Uterus (tissue), 3 donors: ENCODE measurements at regions not wholly inside any gene's neighbourhood (a gene's known extent, or its start where the extent isn't known, plus 50 kb on each side); places are given as distances from the start of the nearest gene placed in this dataset.

Experiments used
- DNase-seq, 2 donors: peaks; one replicate each; pipeline ENCODE4 v3.0.0-alpha.2; 2019 to 2020
- H3K27ac ChIP-seq, 2 donors: fragments of 200-600 bp; sonication (generic); 1 replicate in 1 of 2; 2 replicates in 1 of 2; pipeline ENCODE4 v1.5.1; 2016 to 2018
- H3K27me3 ChIP-seq, 2 donors: fragments of 200-600 bp; sonication (generic); one replicate each; pipeline ENCODE4 v1.5.1; 2018 to 2019; ENCODE audit warnings: control low read depth in 1 of 2
- H3K36me3 ChIP-seq, 2 donors: fragments of 200-600 bp; sonication (generic); one replicate each; pipeline ENCODE4 v1.5.1; 2019; ENCODE audit warnings: control low read depth in 1 of 2
- H3K4me1 ChIP-seq, 2 donors: fragments of 200-600 bp; sonication (generic); one replicate each; pipeline ENCODE4 v1.5.1; 2018 to 2019; ENCODE audit warnings: control low read depth in 1 of 2
- H3K4me3 ChIP-seq, 2 donors: fragments of 200-600 bp; sonication (generic); 1 replicate in 1 of 2; 2 replicates in 1 of 2; pipeline ENCODE4 v1.5.1; 2018 to 2019; ENCODE audit warnings: mild to moderate bottlenecking in 1 of 2
- H3K9me3 ChIP-seq, 2 donors: fragments of 200-600 bp; sonication (generic); one replicate each; pipeline ENCODE4 v1.5.1; 2019; ENCODE audit warnings: control low read depth in 1 of 2
- CTCF ChIP-seq, 4 experiments: fragments of 200-600 bp in 2 of 4; fragments of 450-650 bp in 2 of 4; sonication (generic) in 2 of 4; IDR thresholded peaks; one replicate each; pipeline ENCODE4 v1.5.1; 2016 to 2019; ENCODE audit warnings: antibody characterized with exemption in 4 of 4, mild to moderate bottlenecking in 2 of 4, moderate library complexity in 1 of 4
- POLR2A ChIP-seq, 2 donors: fragments of 450-650 bp; IDR thresholded peaks; one replicate each; pipeline ENCODE4 v1.6.1; 2016; ENCODE audit warnings: antibody characterized with exemption in 2 of 2, mild to moderate bottlenecking in 1 of 2, moderate library complexity in 1 of 2
- intact Hi-C: fragments of 100-400 bp; cut with DNase I; formaldehyde crosslinking; loops from one replicate; pipeline ENCODE4 v1.15.1; 2023; ENCODE audit warnings: low total_unique reads
- donor health status: DM: yes; HTN: yes; CAD: no.

GRCh38 chr12:115060477-115061168 lies 376.6 kb upstream of the TBX3 start:
- DNase-seq, result no peak
- no peaks in the 10 kb centered on the region for H3K36me3 ChIP-seq
- H3K27me3 ChIP-seq, result no peaks in the 10 kb centered on the region
- no peaks in the 10 kb centered on the region for H3K4me1 ChIP-seq
- no peaks in the 10 kb centered on the region for H3K9me3 ChIP-seq
- H3K27ac ChIP-seq, result no peak overlapping the region
- intact Hi-C loops, result no loop called here
- H3K4me3 ChIP-seq, result no peak overlapping the region
- TF ChIP-seq CTCF (IDR thresholded peaks at IDR 0.05) (no peak), POLR2A (IDR thresholded peaks at IDR 0.05) (no peak)

- intact Hi-C loops, result no loop called here
- Histone ChIP-seq H3K27ac (no peak overlapping the region), H3K4me1 (no peaks in the 10 kb centered on the region), H3K36me3 (no peaks in the 10 kb centered on the region), H3K4me3 (no peak overlapping the region), H3K9me3 (no peaks in the 10 kb centered on the region), H3K27me3 (no peaks in the 10 kb centered on the region)
- TF ChIP-seq POLR2A (IDR thresholded peaks at IDR 0.05), result no peak
- no peak for TF ChIP-seq CTCF (IDR thresholded peaks at IDR 0.05)
- DNase-seq, result no peak
Measured at GRCh38 chr12:115057445-115057844, 373.5 kb upstream of the TBX3 start.

GRCh38 chr12:115051378-115051777 lies 367.4 kb upstream of the TBX3 start:
- no peak overlapping the region for H3K4me3 ChIP-seq
- H3K9me3 ChIP-seq, result no peaks in the 10 kb centered on the region
- intact Hi-C loops, result no loop called here
- TF ChIP-seq CTCF (IDR thresholded peaks at IDR 0.05) (no peak), POLR2A (IDR thresholded peaks at IDR 0.05) (no peak)
- DNase-seq, result no peak
- H3K36me3 ChIP-seq, result no peaks in the 10 kb centered on the region
- H3K4me1 ChIP-seq, result no peaks in the 10 kb centered on the region
- H3K27ac ChIP-seq, result no peak overlapping the region
- H3K27me3 ChIP-seq, result no peaks in the 10 kb centered on the region

GRCh38 chr12:115049614-115050013 lies 365.6 kb upstream of the TBX3 start:
- Histone ChIP-seq H3K27ac (no peak overlapping the region), H3K36me3 (no peaks in the 10 kb centered on the region), H3K27me3 (no peaks in the 10 kb centered on the region), H3K9me3 (no peaks in the 10 kb centered on the region), H3K4me3 (no peak overlapping the region), H3K4me1 (no peaks in the 10 kb centered on the region)
- TF ChIP-seq POLR2A (IDR thresholded peaks at IDR 0.05) (no peak), CTCF (IDR thresholded peaks at IDR 0.05) (no peak)
- DNase-seq, result no peak
- intact Hi-C loops, result no loop called here

- no peak for TF ChIP-seq POLR2A (IDR thresholded peaks at IDR 0.05)
- H3K27me3 ChIP-seq, result no peaks in the 10 kb centered on the region
- no peak for DNase-seq
- intact Hi-C loops, result no loop called here
- H3K9me3 ChIP-seq, result no peaks in the 10 kb centered on the region
- H3K27ac ChIP-seq, result no peak overlapping the region
- H3K36me3 ChIP-seq, result no peaks in the 10 kb centered on the region
- no peak overlapping the region for H3K4me3 ChIP-seq
- H3K4me1 ChIP-seq, result no peaks in the 10 kb centered on the region
Measured at GRCh38 chr12:115046805-115047204, 362.8 kb upstream of the TBX3 start.

GRCh38 chr12:115044073-115044472 lies 360.1 kb upstream of the TBX3 start:
- Histone ChIP-seq H3K9me3 (no peaks in the 10 kb centered on the region), H3K27me3 (no peaks in the 10 kb centered on the region), H3K27ac (no peak overlapping the region), H3K4me3 (no peak overlapping the region), H3K4me1 (no peaks in the 10 kb centered on the region), H3K36me3 (no peaks in the 10 kb centered on the region)
- TF ChIP-seq POLR2A (IDR thresholded peaks at IDR 0.05), result no peak
- DNase-seq, result no peak
- intact Hi-C loops, result no loop called here
